ENCODE measurements at regions not wholly inside any gene's neighbourhood (a gene's known extent, or its start where the extent isn't known, plus 50 kb on each side); places are given as distances from the start of the nearest gene placed in this dataset.

GRCh38 chr11:15580775-15581095 lies 466.0 kb downstream of the INSC start:
- H3F3A ChIP-seq (ENCODE audit: low read depth), result no peaks in the 10 kb centered on the region
- no peaks in the 10 kb centered on the region for H3K4me1 ChIP-seq (ENCODE audit: insufficient read depth, low read length, poor library complexity, severe bottlenecking)
- no peaks in the 10 kb centered on the region for H3K9me2 ChIP-seq (replicated peaks; ENCODE audit: low read depth, low read length)
- H2AFZ ChIP-seq (ENCODE audit: low read length), result no peak overlapping the region
- H3K9ac ChIP-seq (ENCODE audit: low read depth, low read length, poor library complexity, severe bottlenecking), result no peak overlapping the region
- no peak for TF ChIP-seq EZH2phosphoT487 (IDR thresholded peaks at IDR 0.05; ENCODE audit: borderline replicate concordance)
- TF ChIP-seq, protein P1, sequence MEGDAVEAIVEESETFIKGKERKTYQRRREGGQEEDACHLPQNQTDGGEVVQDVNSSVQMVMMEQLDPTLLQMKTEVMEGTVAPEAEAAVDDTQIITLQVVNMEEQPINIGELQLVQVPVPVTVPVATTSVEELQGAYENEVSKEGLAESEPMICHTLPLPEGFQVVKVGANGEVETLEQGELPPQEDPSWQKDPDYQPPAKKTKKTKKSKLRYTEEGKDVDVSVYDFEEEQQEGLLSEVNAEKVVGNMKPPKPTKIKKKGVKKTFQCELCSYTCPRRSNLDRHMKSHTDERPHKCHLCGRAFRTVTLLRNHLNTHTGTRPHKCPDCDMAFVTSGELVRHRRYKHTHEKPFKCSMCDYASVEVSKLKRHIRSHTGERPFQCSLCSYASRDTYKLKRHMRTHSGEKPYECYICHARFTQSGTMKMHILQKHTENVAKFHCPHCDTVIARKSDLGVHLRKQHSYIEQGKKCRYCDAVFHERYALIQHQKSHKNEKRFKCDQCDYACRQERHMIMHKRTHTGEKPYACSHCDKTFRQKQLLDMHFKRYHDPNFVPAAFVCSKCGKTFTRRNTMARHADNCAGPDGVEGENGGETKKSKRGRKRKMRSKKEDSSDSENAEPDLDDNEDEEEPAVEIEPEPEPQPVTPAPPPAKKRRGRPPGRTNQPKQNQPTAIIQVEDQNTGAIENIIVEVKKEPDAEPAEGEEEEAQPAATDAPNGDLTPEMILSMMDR (conservative IDR thresholded peaks at IDR 0.05; ENCODE audit: low read length), result no peak
- no peaks in the 10 kb centered on the region for H4K20me1 ChIP-seq (ENCODE audit: insufficient read depth, low read length, poor library complexity, severe bottlenecking)
- H3K9me3 ChIP-seq (ENCODE audit: insufficient read depth, low read depth, low read length), result no peaks in the 10 kb centered on the region
- H3K27me3 ChIP-seq (ENCODE audit: insufficient read depth, low read length, poor library complexity, severe bottlenecking), result no peaks in the 10 kb centered on the region
- H3K4me2 ChIP-seq (ENCODE audit: low read depth, low read length, poor library complexity, severe bottlenecking), result no peak overlapping the region
- no peaks in the 10 kb centered on the region for H3K36me3 ChIP-seq (ENCODE audit: insufficient read depth, low read length)
- H3K4me3 ChIP-seq (ENCODE audit: low read length, poor library complexity, severe bottlenecking), result no peak overlapping the region
- no peaks in the 10 kb centered on the region for H3K79me2 ChIP-seq (ENCODE audit: insufficient read depth, low read length)

DNA sequence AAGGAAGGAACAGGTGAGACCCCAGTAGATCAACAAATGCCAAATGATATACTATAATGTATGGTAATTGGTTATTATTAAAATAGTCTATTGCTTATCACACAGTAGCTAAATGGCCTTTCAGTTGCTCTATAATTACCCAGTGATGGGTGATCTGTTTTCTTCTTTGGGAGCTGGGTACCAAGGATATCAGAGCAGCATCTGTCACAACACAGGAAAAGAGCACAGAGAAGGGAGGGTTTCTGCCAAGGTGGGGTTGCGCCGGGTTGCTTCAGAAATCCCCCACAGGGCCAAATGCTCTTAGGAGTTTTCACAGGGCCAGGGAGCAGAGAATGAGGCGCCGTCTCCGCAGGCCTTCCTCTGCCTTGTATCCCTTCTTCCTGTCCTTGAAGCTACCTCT lies 469.4 kb downstream of the INSC start:
- Histone ChIP-seq H3K4me2 (ENCODE audit: low read depth, low read length, poor library complexity, severe bottlenecking) (no peak overlapping the region), H2AFZ (ENCODE audit: low read length) (no peak overlapping the region), H3K79me2 (ENCODE audit: insufficient read depth, low read length) (no peaks in the 10 kb centered on the region), H3K9me2 (replicated peaks; ENCODE audit: low read depth, low read length) (no peaks in the 10 kb centered on the region), H3K9ac (ENCODE audit: low read depth, low read length, poor library complexity, severe bottlenecking) (no peak overlapping the region), H3F3A (ENCODE audit: low read depth) (no peaks in the 10 kb centered on the region), H3K27me3 (ENCODE audit: insufficient read depth, low read length, poor library complexity, severe bottlenecking) (no peaks in the 10 kb centered on the region), H4K20me1 (ENCODE audit: insufficient read depth, low read length, poor library complexity, severe bottlenecking) (no peaks in the 10 kb centered on the region), H3K4me1 (ENCODE audit: insufficient read depth, low read length, poor library complexity, severe bottlenecking) (no peaks in the 10 kb centered on the region), H3K36me3 (ENCODE audit: insufficient read depth, low read length) (no peaks in the 10 kb centered on the region), H3K4me3 (ENCODE audit: low read length, poor library complexity, severe bottlenecking) (no peak overlapping the region), H3K9me3 (ENCODE audit: insufficient read depth, low read depth, low read length) (no peaks in the 10 kb centered on the region)
- no peak for TF ChIP-seq EZH2phosphoT487 (IDR thresholded peaks at IDR 0.05; ENCODE audit: borderline replicate concordance)
- TF ChIP-seq, protein P1 (conservative IDR thresholded peaks at IDR 0.05; ENCODE audit: low read length), result no peak

DNA sequence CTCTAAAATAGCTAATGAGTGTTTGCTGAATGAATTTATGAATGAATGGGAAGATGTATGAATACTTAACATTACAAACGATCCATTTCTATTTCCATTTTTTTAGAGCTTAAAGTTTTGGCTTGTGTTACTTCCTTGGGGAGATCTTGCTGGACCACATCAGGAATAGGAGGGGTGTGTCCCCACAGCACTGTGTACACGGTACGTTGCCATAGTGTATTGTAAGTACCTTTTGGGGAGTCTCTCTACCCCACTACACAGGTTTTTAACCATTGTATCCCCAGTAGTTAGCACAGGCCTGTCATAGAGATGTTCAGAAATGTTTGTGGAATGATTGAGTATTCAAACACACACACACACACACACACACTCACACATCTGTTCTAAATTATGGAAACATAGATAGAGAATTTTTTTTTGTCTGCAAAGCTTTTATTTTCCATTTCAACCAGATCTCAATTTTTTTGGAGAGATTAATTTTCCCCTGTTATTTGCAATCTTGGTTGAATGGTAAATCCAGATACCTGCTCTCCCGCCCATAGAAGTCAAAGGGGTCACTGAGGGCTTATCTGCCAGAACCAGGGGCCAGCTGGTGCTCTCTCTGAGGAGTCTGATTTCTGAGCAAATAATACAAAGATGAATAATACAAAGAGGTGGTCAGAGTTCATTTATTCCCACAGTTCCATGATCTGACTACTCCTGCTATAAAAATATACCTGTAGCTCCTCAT lies 471.0 kb downstream of the INSC start:
- Histone ChIP-seq H3K27me3 (ENCODE audit: insufficient read depth, low read length, poor library complexity, severe bottlenecking) (no peaks in the 10 kb centered on the region), H3F3A (ENCODE audit: low read depth) (no peaks in the 10 kb centered on the region), H3K9me3 (ENCODE audit: insufficient read depth, low read depth, low read length) (no peaks in the 10 kb centered on the region), H4K20me1 (ENCODE audit: insufficient read depth, low read length, poor library complexity, severe bottlenecking) (no peaks in the 10 kb centered on the region), H3K4me2 (ENCODE audit: low read depth, low read length, poor library complexity, severe bottlenecking) (no peak overlapping the region), H3K79me2 (ENCODE audit: insufficient read depth, low read length) (no peaks in the 10 kb centered on the region), H3K4me3 (ENCODE audit: low read length, poor library complexity, severe bottlenecking) (no peak overlapping the region), H3K9me2 (replicated peaks; ENCODE audit: low read depth, low read length) (no peaks in the 10 kb centered on the region), H3K4me1 (ENCODE audit: insufficient read depth, low read length, poor library complexity, severe bottlenecking) (no peaks in the 10 kb centered on the region), H3K36me3 (ENCODE audit: insufficient read depth, low read length) (no peaks in the 10 kb centered on the region), H2AFZ (ENCODE audit: low read length) (no peak overlapping the region), H3K9ac (ENCODE audit: low read depth, low read length, poor library complexity, severe bottlenecking) (no peak overlapping the region)
- TF ChIP-seq, protein P1 (conservative IDR thresholded peaks at IDR 0.05; ENCODE audit: low read length), result no peak
- TF ChIP-seq EZH2phosphoT487 (IDR thresholded peaks at IDR 0.05; ENCODE audit: borderline replicate concordance), result no peak
